ENCODE measurements at regions not wholly inside any gene's neighbourhood (a gene's known extent, or its start where the extent isn't known, plus 50 kb on each side); places are given as distances from the start of the nearest gene placed in this dataset.

- TF ChIP-seq CTCF (IDR thresholded peaks at IDR 0.05 in 4 of 5, conservative IDR thresholded peaks at IDR 0.05 in 1 of 5): no peak
- TF ChIP-seq POLR2A (IDR thresholded peaks at IDR 0.05): no peak
These were observed 305.1 kb downstream of the TTC6 start for GRCh38 chr14:37900561-37900960.
